ENCODE measurements at regions not wholly inside any gene's neighbourhood (a gene's known extent, or its start where the extent isn't known, plus 50 kb on each side); places are given as distances from the start of the nearest gene placed in this dataset.

DNA sequence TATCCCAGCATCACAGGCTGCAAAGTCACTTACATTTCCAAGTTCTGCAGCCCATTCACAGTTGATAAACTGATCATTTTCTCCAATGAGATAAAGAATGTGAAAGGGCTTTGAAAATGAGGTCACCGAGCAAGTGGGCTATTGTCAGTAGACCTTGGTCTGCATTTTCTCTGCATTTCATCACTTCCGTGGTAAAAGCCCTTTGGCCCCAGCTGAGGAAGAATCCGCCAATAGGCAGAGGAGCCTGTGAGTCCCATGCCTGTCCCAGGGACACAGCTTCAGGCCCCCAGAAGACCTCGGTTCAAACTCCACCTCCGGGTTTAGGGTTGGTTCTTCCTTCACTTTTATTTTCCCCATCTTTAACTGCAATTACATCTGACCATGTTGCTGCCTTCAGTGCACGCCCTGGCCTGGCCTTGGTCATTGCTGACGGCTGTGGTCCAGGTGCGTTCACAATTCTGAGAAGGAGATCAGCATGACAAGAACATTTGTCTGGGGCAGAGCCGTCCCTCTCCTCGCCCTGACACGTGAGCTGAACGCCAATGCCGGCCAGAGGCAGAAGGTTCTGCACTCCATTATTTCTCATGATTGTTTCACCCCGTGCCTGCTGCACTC is 292.5 kb downstream of the TCERG1L start:
- WGBS (ENCODE audit: insufficient coverage): 74% methylated on average over 12 of the region's 14 CpGs
- Histone ChIP-seq H3K27ac (ENCODE audit: insufficient read depth in 1 of 2, low read depth in 1 of 2, low read length in 2 of 2, poor library complexity in 1 of 2, severe bottlenecking in 2 of 2) (no peak overlapping the region), H3K9me3 (ENCODE audit: control extremely low read depth in 1 of 5, control insufficient read depth in 4 of 5, insufficient read depth in 2 of 5, low read depth in 1 of 5, low read length in 4 of 5) (no peaks in the 10 kb centered on the region), H3K4me3 (ENCODE audit: control insufficient read depth in 1 of 7, extremely low read depth in 1 of 7, insufficient read depth in 4 of 7, low read depth in 2 of 7, low read length in 6 of 7) (no peak overlapping the region), H3K36me3 (ENCODE audit: control insufficient read depth in 4 of 4, insufficient read depth in 4 of 4, low read length in 3 of 4) (no peaks in the 10 kb centered on the region), H3K27me3 (replicated peaks in 2 of 5; ENCODE audit: control insufficient read depth in 4 of 5, insufficient read depth in 5 of 5, low read length in 4 of 5) (peaks cover 0 to 4% (median 0%) of the 10 kb centered on the region in 5 experiments), H3K4me1 (ENCODE audit: control extremely low read depth in 1 of 4, control insufficient read depth in 4 of 4, insufficient read depth in 4 of 4, low read length in 3 of 4) (no peaks in the 10 kb centered on the region)
- DNase-seq: no peak
- POLR2A ChIA-PET: no interaction called here
- CTCF ChIA-PET: no interaction called here

DNA sequence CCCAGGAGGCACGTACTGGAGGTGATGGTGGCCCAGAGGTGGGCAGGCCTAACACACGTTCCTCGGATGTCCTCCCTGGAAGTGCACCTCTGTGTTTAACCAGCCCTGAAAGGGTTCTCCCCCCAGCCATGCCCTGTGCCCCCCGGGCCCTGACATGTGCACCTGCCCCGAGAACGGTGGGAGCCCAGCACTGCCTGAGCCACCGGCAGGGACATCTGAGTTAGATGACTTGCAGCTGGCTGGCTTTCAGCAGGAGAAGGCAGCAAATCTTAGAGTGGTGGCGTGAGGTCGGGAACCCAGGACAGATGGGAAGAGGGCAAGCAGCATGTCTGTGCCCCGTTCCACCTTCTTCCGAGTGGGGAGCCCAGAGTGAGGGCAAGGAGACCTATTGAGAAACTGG is 291.8 kb downstream of the TCERG1L start:
- DNase-seq: no peak
- Histone ChIP-seq H3K4me1 (ENCODE audit: control extremely low read depth in 1 of 4, control insufficient read depth in 4 of 4, insufficient read depth in 4 of 4, low read length in 3 of 4) (no peaks in the 10 kb centered on the region), H3K36me3 (ENCODE audit: control insufficient read depth in 4 of 4, insufficient read depth in 4 of 4, low read length in 3 of 4) (no peaks in the 10 kb centered on the region), H3K9me3 (ENCODE audit: control extremely low read depth in 1 of 5, control insufficient read depth in 4 of 5, insufficient read depth in 2 of 5, low read depth in 1 of 5, low read length in 4 of 5) (no peaks in the 10 kb centered on the region), H3K4me3 (ENCODE audit: control insufficient read depth in 1 of 7, extremely low read depth in 1 of 7, insufficient read depth in 4 of 7, low read depth in 2 of 7, low read length in 6 of 7) (no peak overlapping the region), H3K27ac (ENCODE audit: insufficient read depth in 1 of 2, low read depth in 1 of 2, low read length in 2 of 2, poor library complexity in 1 of 2, severe bottlenecking in 2 of 2) (no peak overlapping the region), H3K27me3 (replicated peaks in 2 of 5; ENCODE audit: control insufficient read depth in 4 of 5, insufficient read depth in 5 of 5, low read length in 4 of 5) (peaks cover 0 to 1% (median 0%) of the 10 kb centered on the region in 5 experiments)
- WGBS (ENCODE audit: insufficient coverage): 92% methylated on average over 10 of the region's 11 CpGs
- POLR2A ChIA-PET: no interaction called here
- CTCF ChIA-PET: no interaction called here

DNA sequence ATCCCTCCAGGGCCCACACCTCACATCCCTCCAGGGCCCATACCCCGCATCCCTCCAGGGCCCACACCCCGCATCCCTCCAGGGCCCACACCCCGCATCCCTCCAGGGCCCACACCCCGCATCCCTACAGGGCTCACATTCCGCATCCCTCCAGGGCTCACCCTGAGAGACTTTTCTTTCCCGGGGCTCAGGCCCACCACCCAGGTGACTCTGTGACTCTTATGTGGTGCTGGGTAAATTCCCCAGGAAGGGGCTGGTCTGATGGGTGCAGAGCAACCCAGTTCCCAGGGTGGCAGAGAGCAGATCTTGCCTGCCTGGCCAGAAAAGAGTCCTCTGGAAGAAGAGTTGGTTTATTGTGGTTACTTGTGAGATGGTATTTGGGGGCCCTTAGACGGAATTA is 290.7 kb downstream of the TCERG1L start:
- H3K4me3 ChIP-seq (ENCODE audit: control insufficient read depth in 1 of 7, extremely low read depth in 1 of 7, insufficient read depth in 4 of 7, low read depth in 2 of 7, low read length in 6 of 7): no peak overlapping the region
- ChIA-PET POLR2A (no interaction called here), CTCF (no interaction called here)
- H3K9me3 ChIP-seq (ENCODE audit: control extremely low read depth in 1 of 5, control insufficient read depth in 4 of 5, insufficient read depth in 2 of 5, low read depth in 1 of 5, low read length in 4 of 5): no peaks in the 10 kb centered on the region
- no peaks in the 10 kb centered on the region for H3K4me1 ChIP-seq (ENCODE audit: control extremely low read depth in 1 of 4, control insufficient read depth in 4 of 4, insufficient read depth in 4 of 4, low read length in 3 of 4)
- 92% methylated on average over 5 of the region's 7 CpGs for WGBS (ENCODE audit: insufficient coverage)
- peaks cover 0 to 1% (median 0%) of the 10 kb centered on the region in 5 experiments for H3K27me3 ChIP-seq (replicated peaks in 2 of 5; ENCODE audit: control insufficient read depth in 4 of 5, insufficient read depth in 5 of 5, low read length in 4 of 5)
- no peak overlapping the region for H3K27ac ChIP-seq (ENCODE audit: insufficient read depth in 1 of 2, low read depth in 1 of 2, low read length in 2 of 2, poor library complexity in 1 of 2, severe bottlenecking in 2 of 2)
- H3K36me3 ChIP-seq (ENCODE audit: control insufficient read depth in 4 of 4, insufficient read depth in 4 of 4, low read length in 3 of 4): no peaks in the 10 kb centered on the region
- DNase-seq: no peak

DNA sequence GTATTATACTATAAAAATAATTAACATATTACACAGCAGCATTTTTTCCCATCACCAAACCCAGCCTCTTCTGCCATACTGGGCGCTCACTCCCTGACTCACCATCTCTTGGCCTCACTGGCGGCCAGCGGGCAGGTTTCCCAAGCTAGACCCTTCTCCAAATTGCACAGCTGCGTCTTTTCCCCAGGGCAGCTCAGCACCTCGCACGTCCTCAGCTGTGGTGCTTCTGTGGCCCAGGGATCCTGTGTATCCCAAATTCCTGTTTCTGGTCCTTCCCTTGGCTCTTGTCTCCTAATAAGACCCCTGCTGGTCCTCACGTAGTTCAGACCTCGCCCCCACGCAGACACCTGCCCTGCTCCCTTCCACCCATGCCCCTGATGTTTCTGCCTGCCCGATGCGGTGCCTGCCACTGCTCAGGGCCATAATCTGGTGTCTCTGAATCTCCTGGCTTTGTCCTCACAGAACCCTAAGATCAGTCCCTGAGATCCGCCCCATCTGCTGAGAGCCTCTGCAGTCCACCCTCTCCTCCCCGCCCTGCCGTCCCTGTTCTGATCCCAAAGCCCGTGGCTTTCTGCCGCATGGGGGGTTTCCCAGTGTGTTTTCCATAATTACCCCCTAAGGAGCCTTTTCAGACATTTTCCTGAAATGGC is 290.1 kb downstream of the TCERG1L start:
- Histone ChIP-seq H3K4me3 (ENCODE audit: control insufficient read depth in 1 of 7, extremely low read depth in 1 of 7, insufficient read depth in 4 of 7, low read depth in 2 of 7, low read length in 6 of 7) (no peak overlapping the region), H3K27me3 (replicated peaks in 2 of 5; ENCODE audit: control insufficient read depth in 4 of 5, insufficient read depth in 5 of 5, low read length in 4 of 5) (peaks cover 0 to 1% (median 0%) of the 10 kb centered on the region in 5 experiments), H3K36me3 (ENCODE audit: control insufficient read depth in 4 of 4, insufficient read depth in 4 of 4, low read length in 3 of 4) (no peaks in the 10 kb centered on the region), H3K4me1 (ENCODE audit: control extremely low read depth in 1 of 4, control insufficient read depth in 4 of 4, insufficient read depth in 4 of 4, low read length in 3 of 4) (no peaks in the 10 kb centered on the region), H3K9me3 (ENCODE audit: control extremely low read depth in 1 of 5, control insufficient read depth in 4 of 5, insufficient read depth in 2 of 5, low read depth in 1 of 5, low read length in 4 of 5) (no peaks in the 10 kb centered on the region), H3K27ac (ENCODE audit: insufficient read depth in 1 of 2, low read depth in 1 of 2, low read length in 2 of 2, poor library complexity in 1 of 2, severe bottlenecking in 2 of 2) (no peak overlapping the region)
- CTCF ChIA-PET: no interaction called here
- DNase-seq: no peak
- 96% methylated on average over 16 of the region's 16 CpGs for WGBS (ENCODE audit: insufficient coverage)
- POLR2A ChIA-PET: no interaction called here

- no peak overlapping the region for H3K4me3 ChIP-seq (ENCODE audit: control insufficient read depth in 1 of 7, extremely low read depth in 1 of 7, insufficient read depth in 4 of 7, low read depth in 2 of 7, low read length in 6 of 7)
- peaks cover 0 to 1% (median 0%) of the 10 kb centered on the region in 5 experiments for H3K27me3 ChIP-seq (replicated peaks in 2 of 5; ENCODE audit: control insufficient read depth in 4 of 5, insufficient read depth in 5 of 5, low read length in 4 of 5)
- ChIA-PET POLR2A (no interaction called here), CTCF (no interaction called here)
- no peaks in the 10 kb centered on the region for H3K9me3 ChIP-seq (ENCODE audit: control extremely low read depth in 1 of 5, control insufficient read depth in 4 of 5, insufficient read depth in 2 of 5, low read depth in 1 of 5, low read length in 4 of 5)
- 77% methylated on average over 3 of the region's 4 CpGs for WGBS (ENCODE audit: insufficient coverage)
- DNase-seq: no peak
- no peaks in the 10 kb centered on the region for H3K4me1 ChIP-seq (ENCODE audit: control extremely low read depth in 1 of 4, control insufficient read depth in 4 of 4, insufficient read depth in 4 of 4, low read length in 3 of 4)
- no peaks in the 10 kb centered on the region for H3K36me3 ChIP-seq (ENCODE audit: control insufficient read depth in 4 of 4, insufficient read depth in 4 of 4, low read length in 3 of 4)
- no peak overlapping the region for H3K27ac ChIP-seq (ENCODE audit: insufficient read depth in 1 of 2, low read depth in 1 of 2, low read length in 2 of 2, poor library complexity in 1 of 2, severe bottlenecking in 2 of 2)
Observed at GRCh38 chr10:131021969-131022368, 289.6 kb downstream of the TCERG1L start.

- Histone ChIP-seq H3K36me3 (ENCODE audit: control insufficient read depth in 4 of 4, insufficient read depth in 4 of 4, low read length in 3 of 4) (no peaks in the 10 kb centered on the region), H3K4me3 (ENCODE audit: control insufficient read depth in 1 of 7, extremely low read depth in 1 of 7, insufficient read depth in 4 of 7, low read depth in 2 of 7, low read length in 6 of 7) (no peak overlapping the region), H3K27ac (ENCODE audit: insufficient read depth in 1 of 2, low read depth in 1 of 2, low read length in 2 of 2, poor library complexity in 1 of 2, severe bottlenecking in 2 of 2) (no peak overlapping the region), H3K9me3 (ENCODE audit: control extremely low read depth in 1 of 5, control insufficient read depth in 4 of 5, insufficient read depth in 2 of 5, low read depth in 1 of 5, low read length in 4 of 5) (no peaks in the 10 kb centered on the region), H3K27me3 (replicated peaks in 2 of 5; ENCODE audit: control insufficient read depth in 4 of 5, insufficient read depth in 5 of 5, low read length in 4 of 5) (peaks cover 0 to 1% (median 0%) of the 10 kb centered on the region in 5 experiments), H3K4me1 (ENCODE audit: control extremely low read depth in 1 of 4, control insufficient read depth in 4 of 4, insufficient read depth in 4 of 4, low read length in 3 of 4) (no peaks in the 10 kb centered on the region)
- no peak for DNase-seq
- ChIA-PET CTCF (no interaction called here), POLR2A (no interaction called here)
- 94% methylated on average over 10 of the region's 10 CpGs for WGBS (ENCODE audit: insufficient coverage)
Observed at GRCh38 chr10:131022369-131022768, 289.2 kb downstream of the TCERG1L start.

GRCh38 chr10:131022981-131023380 is 288.5 kb downstream of the TCERG1L start:
- H3K4me1 ChIP-seq (ENCODE audit: control extremely low read depth in 1 of 4, control insufficient read depth in 4 of 4, insufficient read depth in 4 of 4, low read length in 3 of 4): no peaks in the 10 kb centered on the region
- CTCF ChIA-PET: no interaction called here
- DNase-seq: no peak
- H3K27me3 ChIP-seq (replicated peaks in 2 of 5; ENCODE audit: control insufficient read depth in 4 of 5, insufficient read depth in 5 of 5, low read length in 4 of 5): peaks cover 0 to 1% (median 0%) of the 10 kb centered on the region in 5 experiments
- H3K27ac ChIP-seq (ENCODE audit: insufficient read depth in 1 of 2, low read depth in 1 of 2, low read length in 2 of 2, poor library complexity in 1 of 2, severe bottlenecking in 2 of 2): no peak overlapping the region
- H3K9me3 ChIP-seq (ENCODE audit: control extremely low read depth in 1 of 5, control insufficient read depth in 4 of 5, insufficient read depth in 2 of 5, low read depth in 1 of 5, low read length in 4 of 5): no peaks in the 10 kb centered on the region
- 72% methylated on average over 3 of the region's 5 CpGs for WGBS (ENCODE audit: insufficient coverage)
- H3K4me3 ChIP-seq (ENCODE audit: control insufficient read depth in 1 of 7, extremely low read depth in 1 of 7, insufficient read depth in 4 of 7, low read depth in 2 of 7, low read length in 6 of 7): no peak overlapping the region
- H3K36me3 ChIP-seq (ENCODE audit: control insufficient read depth in 4 of 4, insufficient read depth in 4 of 4, low read length in 3 of 4): no peaks in the 10 kb centered on the region
- POLR2A ChIA-PET: no interaction called here
